Right hindlimb (tissue), 1 donor: ENCODE measurements at regions not wholly inside any gene's neighbourhood (a gene's known extent, or its start where the extent isn't known, plus 50 kb on each side); places are given as distances from the start of the nearest gene placed in this dataset.
"Not testable (repeated sequence)": the region's sequence is repeated elsewhere in the genome, so short reads cannot be mapped to it uniquely, and the experiment has no call there.

Source experiments
- DNase-seq: peaks from one replicate; pipeline ENCODE4 v3.0.0-alpha.2; 2018

DNA sequence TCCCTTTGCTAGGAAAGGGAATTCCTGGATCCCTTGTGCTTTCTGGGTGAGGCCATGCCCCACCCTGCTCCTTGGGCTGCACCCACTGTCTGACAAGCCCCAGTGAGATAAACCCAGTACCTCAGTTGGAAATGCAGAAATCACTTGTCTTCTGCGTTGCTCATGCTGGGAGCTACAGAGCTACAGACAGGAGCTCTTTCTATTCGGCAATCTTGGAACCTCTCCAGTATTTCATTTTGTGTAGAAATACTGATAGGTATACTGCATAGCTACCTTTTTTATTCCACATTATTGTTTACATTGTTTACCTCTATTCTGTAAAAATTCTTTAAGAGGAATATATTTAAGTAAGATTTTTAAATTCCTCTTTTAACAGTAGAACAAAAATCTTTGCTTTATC, 302.5 kb upstream of the SLITRK5 start:
- DNase-seq: no peak

DNA sequence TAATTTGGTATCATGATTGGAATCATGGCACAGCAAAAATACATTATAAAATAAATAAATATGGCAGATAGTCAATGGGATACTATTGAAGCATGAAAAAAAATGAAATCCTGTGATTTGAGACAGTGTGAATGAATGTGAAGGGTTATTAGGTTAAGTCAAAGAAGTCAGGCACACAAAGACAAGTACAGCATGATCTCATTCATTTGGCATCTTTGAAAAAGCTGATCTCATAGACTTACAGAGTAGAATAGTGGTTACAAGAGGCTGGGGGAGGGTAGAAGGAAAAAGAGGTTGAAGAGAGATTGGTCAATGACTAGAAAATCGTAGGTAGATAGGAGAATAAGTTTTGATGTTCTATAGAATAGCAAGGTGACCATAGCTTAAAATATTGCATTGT, 295.1 kb upstream of the SLITRK5 start:
- no peak for DNase-seq

DNA sequence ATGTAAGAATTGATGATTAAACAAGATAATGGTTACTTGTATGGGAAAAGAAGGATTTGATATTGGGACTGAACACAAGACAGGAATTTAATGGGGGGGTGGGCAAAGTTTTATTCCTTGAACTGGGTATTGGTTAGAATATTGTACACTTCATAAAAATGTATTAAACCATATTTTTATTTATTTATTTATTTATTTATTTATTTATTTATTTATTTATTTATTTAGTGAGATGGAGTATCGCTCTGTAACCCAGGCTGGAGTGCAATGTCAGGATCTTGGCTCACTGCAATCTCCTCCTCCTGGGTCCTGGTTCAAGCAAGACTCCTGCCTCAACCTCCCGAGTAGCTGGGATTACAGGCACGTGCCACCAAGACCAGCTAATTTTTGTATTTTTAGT, 287.1 kb upstream of the SLITRK5 start:
- DNase-seq: no peak

DNA sequence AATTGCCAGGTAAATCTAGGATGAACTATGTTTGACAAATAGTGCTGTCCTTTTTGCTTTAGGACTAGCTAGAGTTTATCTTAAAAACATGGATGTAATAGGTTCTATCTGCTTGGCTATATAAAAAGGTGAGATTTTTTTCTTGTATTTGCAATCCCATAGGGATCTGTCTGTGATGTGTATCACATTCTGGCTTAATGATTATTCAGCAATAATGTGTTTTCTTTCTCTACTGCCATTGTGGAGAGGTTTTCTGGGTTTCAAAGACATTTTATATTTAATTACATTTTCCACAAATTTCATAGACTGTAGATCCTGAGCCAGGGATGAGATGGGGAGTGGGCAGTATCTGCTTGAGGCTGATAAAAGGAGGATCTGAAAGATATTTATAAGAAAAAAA, 277.8 kb upstream of the SLITRK5 start:
- DNase-seq: no peak

DNA sequence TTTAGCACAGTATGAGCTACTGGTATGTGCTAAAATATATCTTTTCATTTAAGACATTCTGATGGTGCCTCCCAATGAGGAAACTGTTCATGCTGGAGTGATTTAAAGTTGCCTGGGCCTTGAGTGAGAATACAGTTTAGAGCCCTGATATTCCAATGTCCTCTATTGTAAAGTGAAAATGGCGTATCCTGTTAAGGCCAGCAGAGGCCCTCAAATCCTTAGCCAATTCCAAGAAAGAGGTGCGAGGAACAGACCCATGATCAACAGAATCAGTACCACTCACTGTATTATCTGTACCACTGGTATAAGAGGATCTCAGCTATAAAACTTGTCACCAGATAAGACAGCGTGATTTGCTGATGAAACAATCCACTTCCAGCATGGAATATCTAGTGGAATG, 273.1 kb upstream of the SLITRK5 start:
- no peak for DNase-seq

DNA sequence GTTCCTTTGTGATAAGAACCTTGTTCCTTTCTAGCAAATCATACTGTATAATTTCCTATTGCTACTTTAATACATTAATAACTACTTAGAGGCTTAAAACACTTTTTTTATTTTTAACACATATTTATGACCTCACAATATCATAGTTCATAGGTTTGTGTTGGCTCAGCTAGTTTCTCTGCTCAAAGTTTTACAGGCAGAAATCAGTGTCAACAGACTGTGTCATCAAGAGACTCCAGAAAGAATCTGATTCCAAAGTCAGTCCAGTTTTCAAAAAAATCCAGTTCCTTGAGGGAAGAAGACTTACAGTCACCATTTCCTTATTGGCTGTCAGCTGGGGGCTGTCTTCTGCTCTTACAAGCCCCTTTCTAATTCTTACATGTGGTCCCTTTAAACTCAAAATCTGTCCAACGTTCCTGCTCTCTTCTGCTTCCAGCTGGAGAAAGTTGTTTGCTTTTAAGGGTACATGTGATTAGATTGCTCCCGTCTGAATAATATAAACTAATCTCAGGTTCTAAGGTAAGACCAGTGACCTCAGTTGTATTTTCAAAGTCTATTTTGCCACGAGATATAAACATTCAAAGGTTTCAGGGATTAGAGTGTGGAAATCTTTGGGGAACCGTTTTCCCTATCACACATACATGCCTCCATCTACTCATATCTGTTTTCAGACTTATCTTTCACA, 267.3 kb upstream of the SLITRK5 start:
- no peak for DNase-seq

DNA sequence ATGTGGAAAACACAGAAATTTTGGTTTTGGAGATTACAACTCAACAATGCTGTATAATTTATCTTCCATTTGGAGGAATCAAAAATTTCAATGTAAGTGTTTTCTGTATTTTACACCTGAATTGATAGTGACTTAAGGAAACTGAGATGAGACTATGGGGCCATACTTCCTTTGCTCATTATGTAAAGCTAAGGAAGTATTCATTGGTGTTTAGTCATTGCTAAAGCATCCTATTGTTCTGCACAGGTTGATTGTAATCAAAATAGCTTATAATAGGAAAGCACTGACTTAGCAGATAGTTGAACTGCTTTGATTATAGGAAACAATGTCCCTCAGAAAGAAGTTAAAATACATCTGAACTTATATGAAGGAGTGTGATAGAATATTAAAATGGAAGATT, 244.4 kb upstream of the SLITRK5 start:
- DNase-seq: no peak

DNA sequence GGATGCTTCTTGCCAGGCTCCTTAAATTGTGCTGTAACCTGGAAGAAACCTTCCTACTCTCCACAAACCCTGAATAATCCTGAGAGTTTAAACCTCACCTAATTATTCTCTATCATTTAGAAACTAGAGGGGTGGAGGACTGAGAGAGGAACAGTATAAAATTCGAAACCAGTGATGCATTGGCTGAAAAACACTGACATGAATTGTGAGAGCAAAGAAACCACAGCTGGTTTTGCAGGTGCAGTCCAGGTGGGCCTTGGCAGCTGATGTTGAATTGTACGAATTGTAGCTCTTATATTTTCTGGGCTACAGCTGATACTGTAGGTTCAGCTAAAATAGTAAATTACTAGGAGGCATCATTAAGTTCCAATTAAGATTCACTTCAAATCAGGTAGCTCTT, 227.0 kb upstream of the SLITRK5 start:
- no peak for DNase-seq

DNA sequence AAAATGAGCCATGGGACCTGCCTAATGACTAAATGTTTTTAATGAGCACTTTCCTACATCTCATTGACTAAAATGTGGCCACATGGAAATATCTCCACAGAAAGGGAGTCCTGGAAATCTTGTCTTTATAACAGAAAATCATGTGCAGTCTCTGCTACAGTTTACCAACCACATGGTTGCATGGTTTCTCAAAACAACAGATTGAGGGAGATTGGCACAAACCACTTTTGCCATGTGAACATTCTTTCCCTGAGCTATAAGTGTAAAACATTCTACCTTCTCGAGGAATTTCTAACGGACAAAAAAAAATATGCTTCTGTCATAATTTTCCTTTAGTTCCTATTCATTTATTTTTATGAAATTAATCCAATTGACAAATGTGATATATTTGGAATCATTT, 218.9 kb upstream of the SLITRK5 start:
- DNase-seq: no peak

DNA sequence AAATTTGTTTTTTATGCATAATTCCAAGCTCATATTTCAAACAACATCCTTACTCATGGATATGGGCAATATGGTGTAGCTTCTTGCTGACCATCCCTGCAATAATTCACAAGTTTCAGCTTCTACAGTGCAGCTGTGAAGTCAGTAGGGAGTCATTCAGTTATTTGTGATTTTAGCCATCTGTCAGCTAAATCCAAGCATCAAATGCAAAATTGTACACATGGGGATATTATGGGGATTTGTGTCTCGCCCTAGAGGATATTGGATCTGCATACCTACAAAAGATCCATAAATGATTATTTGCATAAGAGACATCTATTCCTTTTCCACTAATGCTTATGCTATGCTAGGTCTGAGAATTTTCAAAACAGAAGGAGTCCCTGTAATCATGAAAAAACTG, 217.9 kb upstream of the SLITRK5 start:
- DNase-seq: no peak

DNA sequence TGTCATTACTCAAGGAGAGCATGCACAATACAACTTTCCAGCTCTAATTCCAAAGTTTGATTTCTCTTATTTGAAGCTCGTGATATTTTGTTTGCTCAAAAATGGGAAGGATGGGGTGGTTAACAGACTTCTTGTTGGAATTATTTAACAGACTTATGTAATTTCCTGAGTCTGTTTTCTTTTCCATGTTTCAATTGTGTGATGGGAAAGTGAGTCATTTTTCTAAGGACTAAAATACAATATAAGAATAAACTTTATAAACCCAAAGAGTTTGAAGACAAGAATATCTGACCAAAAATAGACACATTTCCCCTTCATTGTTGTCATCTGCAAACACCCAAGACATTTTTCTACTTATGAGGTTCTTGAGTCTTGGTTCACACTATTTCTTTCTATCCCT, 211.8 kb upstream of the SLITRK5 start:
- no peak for DNase-seq

DNA sequence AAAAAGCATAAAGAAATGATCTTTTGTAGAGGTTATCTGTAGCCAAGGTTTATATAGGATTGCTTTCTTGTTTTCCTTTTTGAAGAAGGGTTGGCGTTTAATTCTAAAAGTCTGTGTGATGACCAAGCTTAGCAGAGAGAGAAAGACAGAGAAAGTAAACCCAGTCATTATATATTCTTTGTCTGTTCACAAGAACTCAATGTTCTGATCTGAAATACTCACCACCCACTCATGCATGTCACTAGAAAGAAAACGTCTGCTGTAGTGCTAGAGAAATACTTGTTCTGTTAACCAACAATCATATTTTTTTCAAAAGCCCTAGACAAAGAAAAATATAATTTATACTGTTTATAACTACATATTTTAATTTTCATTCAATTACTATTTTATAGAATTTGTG, 173.7 kb upstream of the SLITRK5 start:
- DNase-seq: no peak

DNA sequence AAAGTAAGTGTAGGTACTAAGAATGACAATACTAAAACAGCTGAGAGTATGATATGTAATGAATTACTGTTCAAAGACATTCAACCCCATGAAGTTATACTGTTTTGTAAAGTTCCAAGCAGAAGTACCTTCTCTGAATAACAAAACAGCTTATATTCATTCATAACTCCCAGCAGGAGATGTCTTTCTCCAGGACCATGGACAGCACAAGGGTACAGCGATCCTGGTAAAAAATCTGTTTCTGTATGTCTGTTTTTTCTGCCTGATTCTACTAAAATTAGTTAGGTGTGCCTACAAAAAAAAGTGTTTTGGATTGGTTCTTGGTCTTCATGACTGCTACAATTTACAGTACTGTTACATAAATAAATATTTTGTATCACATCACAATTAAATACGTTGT, 172.5 kb upstream of the SLITRK5 start:
- no peak for DNase-seq

DNA sequence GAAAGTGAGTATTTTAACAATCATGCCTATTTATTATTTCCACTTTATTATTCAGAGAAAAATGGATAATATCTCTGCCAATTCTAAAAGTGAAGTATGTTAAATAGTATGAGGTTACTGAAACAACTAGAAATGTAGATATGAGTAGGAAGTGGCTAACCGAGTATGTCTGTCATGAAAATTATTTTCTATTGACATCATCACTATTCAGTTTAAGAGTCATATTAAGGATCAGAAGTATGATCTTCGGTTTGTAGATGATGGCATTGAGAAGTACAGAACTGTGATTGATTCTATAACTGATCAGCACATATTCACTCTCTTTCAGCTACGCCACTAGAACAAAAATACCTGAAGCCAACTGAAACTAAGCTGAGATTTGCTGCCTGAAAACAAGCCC, 146.4 kb upstream of the SLITRK5 start:
- no peak for DNase-seq

DNA sequence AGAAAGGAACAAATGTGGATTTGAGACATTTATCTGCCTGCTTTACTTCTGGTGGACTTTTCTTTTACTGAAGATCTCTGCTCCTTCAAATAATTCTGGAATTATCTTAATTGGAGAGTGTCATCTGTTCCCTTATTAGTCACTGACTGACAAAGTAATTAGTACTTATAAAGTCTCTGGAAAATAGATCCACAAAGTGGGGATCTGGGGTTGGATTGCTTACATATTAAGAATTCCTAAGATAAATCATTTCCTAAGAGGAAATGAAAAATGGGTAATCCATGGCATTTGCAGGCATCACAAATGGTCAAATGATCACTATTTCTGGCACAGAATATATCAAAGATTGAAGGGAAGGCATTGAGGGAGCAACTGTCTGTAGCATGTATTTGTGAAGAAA, 137.4 kb upstream of the SLITRK5 start:
- DNase-seq: no peak

DNA sequence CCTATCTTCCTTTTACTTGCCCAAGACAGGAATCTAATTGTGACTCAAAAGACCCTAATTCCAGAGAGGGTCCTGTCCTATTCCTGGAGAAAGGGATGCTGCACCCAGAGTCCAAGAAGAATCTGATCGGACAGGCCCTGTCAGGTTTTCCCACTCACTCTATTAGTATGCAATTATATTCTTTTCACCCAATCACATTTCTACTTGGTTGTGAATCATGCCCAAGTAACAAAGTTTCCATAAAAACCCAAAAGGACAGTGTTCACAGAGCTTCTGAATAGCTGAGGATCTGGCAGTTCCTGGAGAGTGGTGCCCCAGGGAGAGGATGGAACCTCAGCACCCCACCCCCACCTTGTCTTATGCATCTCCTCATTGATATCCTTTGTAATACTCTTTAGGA, 135.3 kb upstream of the SLITRK5 start:
- no peak for DNase-seq

DNA sequence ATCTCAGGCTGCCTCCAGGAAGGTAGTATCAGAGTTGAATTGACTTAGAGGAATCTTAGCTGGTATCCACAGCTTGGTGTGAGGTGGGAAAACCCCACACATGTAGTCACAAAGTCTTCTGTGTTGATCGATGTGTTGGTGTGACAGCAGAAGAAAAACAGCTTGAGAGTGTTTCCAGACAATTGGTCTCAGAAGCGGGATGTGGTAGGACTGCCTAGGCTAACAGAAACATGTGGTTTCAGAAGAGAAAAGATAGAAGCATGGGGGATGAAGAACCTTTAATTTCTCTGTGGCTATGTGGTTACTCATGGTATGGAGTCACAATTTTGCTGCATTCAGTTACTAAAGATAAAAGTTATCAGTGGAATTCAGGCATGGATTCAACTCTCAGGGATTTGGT, 134.7 kb upstream of the SLITRK5 start:
- no peak for DNase-seq

DNA sequence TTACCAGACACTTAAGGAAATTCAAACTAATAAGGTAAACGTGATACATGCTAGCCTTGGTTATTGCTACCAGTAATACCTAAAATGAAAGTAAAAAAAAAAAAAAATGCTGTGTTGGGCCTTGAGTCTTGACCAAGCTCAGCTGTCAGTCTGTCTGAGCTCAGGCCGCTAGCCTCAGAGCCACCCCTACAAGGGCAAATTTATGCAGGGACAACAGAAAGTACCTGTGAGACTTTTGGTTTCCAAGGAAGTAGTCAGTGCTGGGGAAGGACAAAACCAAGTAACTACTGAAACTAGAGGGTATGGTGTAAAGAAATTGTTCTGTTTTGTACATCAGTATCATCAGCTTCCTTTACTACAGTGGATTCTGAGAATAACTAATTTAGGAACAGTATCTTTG, 134.3 kb upstream of the SLITRK5 start:
- DNase-seq: no peak

DNA sequence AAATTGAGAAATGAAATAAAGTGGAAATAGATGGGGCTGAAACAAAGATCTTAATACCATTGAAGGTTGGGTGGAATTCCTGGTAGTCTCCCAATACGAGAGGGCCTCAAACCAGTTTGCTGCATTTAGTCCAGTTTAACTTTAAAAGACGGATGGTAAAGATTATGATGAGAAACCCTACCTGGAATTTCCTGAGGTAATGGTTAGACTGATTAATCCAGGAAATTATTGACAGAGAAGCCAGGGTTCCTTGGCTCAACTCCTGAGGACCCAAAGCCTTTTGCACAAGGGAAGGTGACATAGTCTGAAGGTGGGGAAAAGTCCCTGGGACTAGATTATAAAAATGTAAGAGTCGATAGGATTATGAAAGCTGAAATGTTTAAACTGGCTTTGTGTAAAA, 133.2 kb upstream of the SLITRK5 start:
- no peak for DNase-seq

DNA sequence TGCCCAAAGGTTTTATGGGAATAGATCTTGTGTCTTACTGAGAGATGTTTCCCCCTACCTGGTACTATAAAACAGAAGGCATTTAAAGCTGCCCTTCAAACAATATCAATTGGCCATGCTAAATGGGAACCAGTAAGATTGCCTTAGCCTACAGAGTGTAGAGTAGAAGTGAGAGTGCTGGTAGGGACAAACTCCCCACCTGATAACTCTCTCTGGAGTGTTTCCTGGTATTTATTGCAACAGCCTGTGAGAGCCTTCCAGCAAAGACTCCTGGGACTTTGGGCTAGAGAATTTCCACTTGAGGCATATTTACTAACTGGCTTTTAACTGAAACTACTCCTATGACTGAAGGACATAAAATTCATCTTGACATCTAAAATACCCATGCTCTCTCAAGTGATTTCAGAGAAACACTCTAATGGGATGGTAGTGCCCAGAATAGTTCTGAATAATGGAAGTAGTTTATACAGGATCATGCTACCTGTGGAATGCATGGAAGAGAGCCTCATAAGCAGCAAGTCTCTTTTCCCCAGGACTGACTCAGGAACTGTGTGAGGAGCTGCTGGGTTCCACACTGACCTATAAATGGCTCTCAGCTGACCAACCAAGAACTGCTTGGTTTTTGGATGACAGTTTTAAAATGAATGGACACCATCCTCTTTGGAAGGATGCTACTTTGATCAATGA, 132.7 kb upstream of the SLITRK5 start:
- DNase-seq: no peak

DNA sequence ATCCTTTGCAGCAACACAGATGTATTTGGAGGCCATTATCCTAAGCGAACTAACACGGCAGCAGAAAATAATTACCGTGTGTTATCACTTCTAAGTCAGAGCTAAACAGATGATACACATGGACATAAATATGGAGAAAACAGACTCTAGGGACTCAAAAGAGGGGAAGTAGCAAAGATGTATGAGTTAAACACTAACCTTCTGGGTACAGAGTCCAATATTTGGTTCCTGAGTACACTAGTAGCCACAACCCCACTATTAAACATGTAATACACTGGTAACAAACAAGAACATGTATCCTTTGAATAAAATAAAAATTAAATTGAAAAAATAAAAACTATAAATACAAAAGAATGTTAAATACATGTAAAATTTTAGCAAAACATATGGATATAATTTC, 118.0 kb upstream of the SLITRK5 start:
- no peak for DNase-seq

DNA sequence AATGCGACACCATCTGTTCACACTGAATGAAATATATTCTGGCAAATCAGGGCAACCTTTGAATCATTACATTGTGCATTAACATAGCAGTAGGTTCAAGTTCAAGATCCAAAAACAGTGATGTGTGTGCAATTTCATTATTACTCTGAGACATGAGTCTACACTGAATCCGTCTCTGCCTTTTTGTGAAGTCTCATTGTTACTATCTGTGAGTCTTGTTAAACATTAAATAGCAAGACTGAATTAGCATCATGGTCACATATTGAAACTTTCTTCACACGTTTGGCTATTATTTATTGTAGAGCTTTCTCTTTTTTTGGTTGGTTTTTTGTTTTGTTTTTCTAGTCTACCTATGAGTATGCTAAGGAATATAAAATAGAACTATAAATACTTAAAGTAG, 117.1 kb upstream of the SLITRK5 start:
- no peak for DNase-seq

DNA sequence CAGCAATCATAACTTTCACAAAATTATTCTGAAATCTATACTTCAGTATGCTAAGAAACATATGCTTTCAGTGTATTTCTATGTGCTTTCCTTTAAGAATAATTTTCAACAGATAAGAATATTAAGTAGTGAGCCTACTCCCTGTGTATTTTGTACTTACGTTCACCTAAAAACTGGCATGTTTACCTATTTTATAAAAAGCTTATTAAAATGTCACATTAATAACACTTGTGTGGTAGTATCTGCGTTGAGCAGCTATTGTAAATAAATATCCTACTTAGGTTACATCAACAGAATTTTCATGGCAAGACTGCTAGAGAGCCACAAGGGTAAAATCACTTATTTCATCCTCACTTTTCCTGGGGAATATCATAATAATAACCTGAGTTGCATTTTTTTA, 113.4 kb upstream of the SLITRK5 start:
- no peak for DNase-seq

DNA sequence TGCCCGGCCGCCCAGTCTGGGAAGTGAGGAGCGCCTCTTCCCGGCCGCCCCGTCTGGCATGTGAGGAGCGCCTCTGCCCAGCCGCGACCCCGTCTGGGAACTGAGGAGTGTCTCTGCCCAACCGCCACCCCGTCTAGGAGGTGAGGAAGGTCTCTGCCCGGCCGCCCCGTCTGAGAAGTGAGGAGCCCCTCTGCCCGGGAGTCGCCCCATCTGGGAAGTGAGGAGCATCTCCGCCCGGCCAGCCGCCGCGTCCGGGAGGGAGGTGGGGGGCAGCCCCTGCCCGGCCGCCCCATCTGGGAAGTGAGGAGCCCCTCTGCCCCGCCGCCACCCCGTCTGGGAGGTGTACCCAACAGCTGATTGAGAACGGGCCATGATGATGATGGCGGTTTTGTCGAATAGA, 109.6 kb upstream of the SLITRK5 start:
- DNase-seq: not testable (repeated sequence)

DNA sequence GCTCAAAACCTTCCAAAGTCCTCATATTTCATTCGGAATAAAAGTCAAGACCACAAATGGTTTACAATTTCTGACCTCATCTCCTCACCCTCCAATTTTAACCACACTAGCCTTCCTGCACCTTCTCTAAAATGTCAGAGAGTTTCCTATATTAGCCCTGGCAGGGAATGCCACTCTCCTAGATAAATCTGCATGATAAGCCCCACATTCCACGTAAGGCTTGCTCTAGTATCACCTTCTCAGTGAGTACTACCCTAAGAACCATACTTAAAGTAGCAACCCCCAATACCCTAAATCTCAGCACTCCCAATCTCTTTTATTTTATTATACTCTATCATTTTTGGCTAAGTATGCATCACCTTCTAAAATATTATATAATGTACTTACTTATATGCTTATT, 100.5 kb upstream of the SLITRK5 start:
- no peak for DNase-seq
